ENCODE measurements at regions not wholly inside any gene's neighbourhood (a gene's known extent, or its start where the extent isn't known, plus 50 kb on each side); places are given as distances from the start of the nearest gene placed in this dataset.

DNA sequence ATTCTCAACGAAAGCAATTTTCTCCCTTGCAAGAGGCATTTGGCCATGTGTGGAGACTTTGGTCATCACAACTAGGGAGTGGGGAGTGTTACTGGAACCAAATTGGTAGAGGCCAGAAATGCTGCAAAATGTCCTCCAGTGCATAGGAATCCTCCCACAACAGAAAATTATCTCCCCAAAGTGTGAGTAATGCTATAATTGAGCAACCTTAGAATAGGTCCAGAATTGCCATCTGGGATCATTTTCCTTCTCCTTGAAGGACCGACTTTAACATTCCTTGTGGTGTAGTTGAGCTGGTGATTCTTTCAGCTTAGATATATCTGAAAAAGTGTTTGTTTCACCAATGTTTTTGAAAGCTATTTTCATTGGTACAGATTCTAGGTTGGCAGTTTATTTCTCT lies 111.2 kb upstream of the SMIM21 start:
- Histone ChIP-seq H3K9me3 (replicated peaks; ENCODE audit: insufficient read depth, low read length) (no peaks in the 10 kb centered on the region), H3K9me2 (replicated peaks; ENCODE audit: insufficient read depth, low read length) (no peaks in the 10 kb centered on the region), H3K36me3 (replicated peaks; ENCODE audit: insufficient read depth, low read length) (no peaks in the 10 kb centered on the region), H4K20me1 (ENCODE audit: insufficient read depth, low read length) (no peaks in the 10 kb centered on the region), H3K27me3 (replicated peaks; ENCODE audit: insufficient read depth, low read length) (no peaks in the 10 kb centered on the region), H3K4me1 (ENCODE audit: low read length) (no peaks in the 10 kb centered on the region), H3F3A (ENCODE audit: insufficient read depth, low read length) (no peaks in the 10 kb centered on the region), H3K79me2 (ENCODE audit: low read length) (no peaks in the 10 kb centered on the region), H2AFZ (ENCODE audit: low read length) (no peak overlapping the region), H3K27ac (ENCODE audit: low read length) (no peak overlapping the region), H3K4me2 (ENCODE audit: low read depth, low read length) (no peak overlapping the region), H3K4me3 (ENCODE audit: low read length) (no peak overlapping the region), H3K9ac (ENCODE audit: low read length) (no peak overlapping the region)
- DNase-seq: no peak
- TF ChIP-seq EZH2 (optimal IDR thresholded peaks at IDR 0.05; ENCODE audit: low read depth, low read length) (no peak), EZH2phosphoT487 (IDR thresholded peaks at IDR 0.05; ENCODE audit: low read length) (no peak)
- TF ChIP-seq, protein P1, sequence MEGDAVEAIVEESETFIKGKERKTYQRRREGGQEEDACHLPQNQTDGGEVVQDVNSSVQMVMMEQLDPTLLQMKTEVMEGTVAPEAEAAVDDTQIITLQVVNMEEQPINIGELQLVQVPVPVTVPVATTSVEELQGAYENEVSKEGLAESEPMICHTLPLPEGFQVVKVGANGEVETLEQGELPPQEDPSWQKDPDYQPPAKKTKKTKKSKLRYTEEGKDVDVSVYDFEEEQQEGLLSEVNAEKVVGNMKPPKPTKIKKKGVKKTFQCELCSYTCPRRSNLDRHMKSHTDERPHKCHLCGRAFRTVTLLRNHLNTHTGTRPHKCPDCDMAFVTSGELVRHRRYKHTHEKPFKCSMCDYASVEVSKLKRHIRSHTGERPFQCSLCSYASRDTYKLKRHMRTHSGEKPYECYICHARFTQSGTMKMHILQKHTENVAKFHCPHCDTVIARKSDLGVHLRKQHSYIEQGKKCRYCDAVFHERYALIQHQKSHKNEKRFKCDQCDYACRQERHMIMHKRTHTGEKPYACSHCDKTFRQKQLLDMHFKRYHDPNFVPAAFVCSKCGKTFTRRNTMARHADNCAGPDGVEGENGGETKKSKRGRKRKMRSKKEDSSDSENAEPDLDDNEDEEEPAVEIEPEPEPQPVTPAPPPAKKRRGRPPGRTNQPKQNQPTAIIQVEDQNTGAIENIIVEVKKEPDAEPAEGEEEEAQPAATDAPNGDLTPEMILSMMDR (IDR thresholded peaks at IDR 0.05; ENCODE audit: low read length): no peak

- Histone ChIP-seq H3K27ac (ENCODE audit: low read length) (no peak overlapping the region), H3K4me1 (ENCODE audit: low read length) (no peaks in the 10 kb centered on the region), H3K9me3 (replicated peaks; ENCODE audit: insufficient read depth, low read length) (no peaks in the 10 kb centered on the region), H3F3A (ENCODE audit: insufficient read depth, low read length) (no peaks in the 10 kb centered on the region), H3K27me3 (replicated peaks; ENCODE audit: insufficient read depth, low read length) (no peaks in the 10 kb centered on the region), H3K9me2 (replicated peaks; ENCODE audit: insufficient read depth, low read length) (no peaks in the 10 kb centered on the region), H3K36me3 (replicated peaks; ENCODE audit: insufficient read depth, low read length) (no peaks in the 10 kb centered on the region), H3K4me3 (ENCODE audit: low read length) (no peak overlapping the region), H3K79me2 (ENCODE audit: low read length) (no peaks in the 10 kb centered on the region), H4K20me1 (ENCODE audit: insufficient read depth, low read length) (no peaks in the 10 kb centered on the region), H3K9ac (ENCODE audit: low read length) (no peak overlapping the region), H2AFZ (ENCODE audit: low read length) (no peak overlapping the region), H3K4me2 (ENCODE audit: low read depth, low read length) (no peak overlapping the region)
- TF ChIP-seq EZH2phosphoT487 (IDR thresholded peaks at IDR 0.05; ENCODE audit: low read length) (no peak), EZH2 (optimal IDR thresholded peaks at IDR 0.05; ENCODE audit: low read depth, low read length) (no peak)
- TF ChIP-seq, protein P1 (IDR thresholded peaks at IDR 0.05; ENCODE audit: low read length): no peak
- no peak for DNase-seq
Measured at GRCh38 chr18:75533950-75534349, 106.4 kb upstream of the SMIM21 start.

- H3F3A ChIP-seq (ENCODE audit: insufficient read depth, low read length): no peaks in the 10 kb centered on the region
- H3K79me2 ChIP-seq (ENCODE audit: low read length): no peaks in the 10 kb centered on the region
- H2AFZ ChIP-seq (ENCODE audit: low read length): no peak overlapping the region
- H4K20me1 ChIP-seq (ENCODE audit: insufficient read depth, low read length): no peaks in the 10 kb centered on the region
- no peaks in the 10 kb centered on the region for H3K4me1 ChIP-seq (ENCODE audit: low read length)
- no peaks in the 10 kb centered on the region for H3K36me3 ChIP-seq (replicated peaks; ENCODE audit: insufficient read depth, low read length)
- H3K4me2 ChIP-seq (ENCODE audit: low read depth, low read length): no peak overlapping the region
- no peaks in the 10 kb centered on the region for H3K9me2 ChIP-seq (replicated peaks; ENCODE audit: insufficient read depth, low read length)
- H3K27ac ChIP-seq (ENCODE audit: low read length): no peak overlapping the region
- no peak overlapping the region for H3K9ac ChIP-seq (ENCODE audit: low read length)
- H3K4me3 ChIP-seq (ENCODE audit: low read length): no peak overlapping the region
- H3K27me3 ChIP-seq (replicated peaks; ENCODE audit: insufficient read depth, low read length): no peaks in the 10 kb centered on the region
- no peak for DNase-seq
- no peaks in the 10 kb centered on the region for H3K9me3 ChIP-seq (replicated peaks; ENCODE audit: insufficient read depth, low read length)
- TF ChIP-seq EZH2 (optimal IDR thresholded peaks at IDR 0.05; ENCODE audit: low read depth, low read length): no peak
- TF ChIP-seq, protein P1 (IDR thresholded peaks at IDR 0.05; ENCODE audit: low read length): no peak
- no peak for TF ChIP-seq EZH2phosphoT487 (IDR thresholded peaks at IDR 0.05; ENCODE audit: low read length)
Measured at GRCh38 chr18:75533209-75533608, 105.7 kb upstream of the SMIM21 start.
